ENCODE measurements at regions not wholly inside any gene's neighbourhood (a gene's known extent, or its start where the extent isn't known, plus 50 kb on each side); places are given as distances from the start of the nearest gene placed in this dataset.

DNA sequence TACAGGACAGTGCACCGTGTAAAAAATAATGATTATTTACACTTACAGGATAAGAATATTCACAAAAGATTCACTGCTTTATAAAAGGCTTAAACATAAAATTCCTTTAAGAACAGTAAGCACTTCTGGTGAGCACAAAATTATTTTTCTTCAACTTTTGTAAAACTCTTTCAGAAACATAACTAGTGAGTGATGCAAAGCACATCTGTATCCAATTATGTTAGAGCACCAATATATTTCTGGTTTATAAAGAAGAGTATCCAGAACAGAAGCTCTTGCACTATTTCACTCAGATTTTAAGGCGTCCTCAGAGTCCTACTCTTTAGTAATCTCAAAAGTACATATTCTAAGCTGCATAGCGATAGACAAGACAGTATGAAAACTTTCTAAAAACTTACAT lies 276.0 kb downstream of the C4orf33 start:
- Mint-ChIP-seq H3K36me3 (ENCODE audit: unreplicated experiment) (no peaks in the 10 kb centered on the region), H3K9me3 (ENCODE audit: unreplicated experiment) (no peaks in the 10 kb centered on the region), H3K4me3 (ENCODE audit: unreplicated experiment) (no peak overlapping the region), H3K4me1 (ENCODE audit: unreplicated experiment) (peaks cover 10% of the 10 kb centered on the region), H3K27ac (ENCODE audit: unreplicated experiment) (peak overlapping the region; percentile 17), H3K27me3 (ENCODE audit: unreplicated experiment) (peaks cover 22% of the 10 kb centered on the region)
- no peak for DNase-seq (ENCODE audit: extremely low spot score, unreplicated experiment)
- TF ChIP-seq, protein P1, sequence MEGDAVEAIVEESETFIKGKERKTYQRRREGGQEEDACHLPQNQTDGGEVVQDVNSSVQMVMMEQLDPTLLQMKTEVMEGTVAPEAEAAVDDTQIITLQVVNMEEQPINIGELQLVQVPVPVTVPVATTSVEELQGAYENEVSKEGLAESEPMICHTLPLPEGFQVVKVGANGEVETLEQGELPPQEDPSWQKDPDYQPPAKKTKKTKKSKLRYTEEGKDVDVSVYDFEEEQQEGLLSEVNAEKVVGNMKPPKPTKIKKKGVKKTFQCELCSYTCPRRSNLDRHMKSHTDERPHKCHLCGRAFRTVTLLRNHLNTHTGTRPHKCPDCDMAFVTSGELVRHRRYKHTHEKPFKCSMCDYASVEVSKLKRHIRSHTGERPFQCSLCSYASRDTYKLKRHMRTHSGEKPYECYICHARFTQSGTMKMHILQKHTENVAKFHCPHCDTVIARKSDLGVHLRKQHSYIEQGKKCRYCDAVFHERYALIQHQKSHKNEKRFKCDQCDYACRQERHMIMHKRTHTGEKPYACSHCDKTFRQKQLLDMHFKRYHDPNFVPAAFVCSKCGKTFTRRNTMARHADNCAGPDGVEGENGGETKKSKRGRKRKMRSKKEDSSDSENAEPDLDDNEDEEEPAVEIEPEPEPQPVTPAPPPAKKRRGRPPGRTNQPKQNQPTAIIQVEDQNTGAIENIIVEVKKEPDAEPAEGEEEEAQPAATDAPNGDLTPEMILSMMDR (IDR thresholded peaks at IDR 0.05): no peak

DNA sequence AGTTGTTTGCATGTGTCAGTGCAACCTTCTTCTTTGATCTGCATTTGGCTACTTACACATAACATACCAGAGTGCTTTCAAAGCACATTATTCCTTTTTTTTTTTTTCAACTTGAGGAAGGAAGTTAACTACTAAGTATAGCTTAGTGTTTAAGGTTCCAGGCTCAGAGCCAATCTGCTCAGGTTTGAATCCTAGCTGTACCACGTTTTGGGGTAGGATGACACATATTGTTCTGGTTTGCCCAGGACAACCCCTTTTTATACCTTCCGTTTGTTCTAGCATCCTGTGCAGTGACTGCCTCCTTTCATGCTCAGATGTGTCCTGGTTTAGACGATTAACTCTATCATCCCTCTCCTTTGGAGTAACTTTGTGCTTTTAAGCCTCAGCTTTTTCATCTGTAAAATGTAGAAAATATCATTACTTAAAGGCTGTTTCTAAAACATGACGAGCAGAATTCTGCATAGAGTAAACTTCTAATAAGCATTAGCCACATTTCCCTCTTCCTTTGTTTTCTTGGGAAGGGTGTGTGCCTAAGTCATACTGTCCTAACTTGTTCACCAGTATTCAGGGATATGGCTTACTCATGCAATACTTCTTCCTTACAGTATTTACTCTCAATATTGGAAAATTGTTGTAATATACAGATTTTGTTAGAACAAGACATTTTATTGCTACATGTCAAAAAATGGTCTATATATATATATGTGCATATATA lies 281.3 kb downstream of the C4orf33 start:
- H3K9me3 Mint-ChIP-seq (ENCODE audit: unreplicated experiment): no peaks in the 10 kb centered on the region
- no peaks in the 10 kb centered on the region for H3K36me3 Mint-ChIP-seq (ENCODE audit: unreplicated experiment)
- no peak overlapping the region for H3K4me3 Mint-ChIP-seq (ENCODE audit: unreplicated experiment)
- TF ChIP-seq, protein P1 (IDR thresholded peaks at IDR 0.05): no peak
- H3K4me1 Mint-ChIP-seq (ENCODE audit: unreplicated experiment): no peaks in the 10 kb centered on the region
- no peak overlapping the region for H3K27ac Mint-ChIP-seq (ENCODE audit: unreplicated experiment)
- H3K27me3 Mint-ChIP-seq (ENCODE audit: unreplicated experiment): peaks cover 5% of the 10 kb centered on the region
- no peak for DNase-seq (ENCODE audit: extremely low spot score, unreplicated experiment)

DNA sequence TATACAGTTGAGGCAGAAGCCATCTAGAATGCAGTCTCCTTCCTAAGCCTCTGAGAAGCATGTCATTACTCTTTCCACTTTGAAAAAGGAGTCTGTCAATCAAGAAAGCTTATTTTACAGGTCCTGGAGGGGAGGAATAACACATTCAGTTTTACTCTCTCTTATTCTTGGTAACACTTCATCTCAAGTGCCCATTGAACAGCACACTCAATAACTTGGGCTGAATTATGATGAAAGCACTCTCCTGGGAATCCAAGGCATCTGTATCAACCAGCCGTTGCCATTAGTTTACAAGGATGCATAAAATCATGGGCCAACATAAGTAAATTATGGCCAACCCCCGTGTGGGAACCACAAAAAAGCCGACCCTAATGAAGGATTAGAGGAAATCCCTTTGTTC lies 282.4 kb downstream of the C4orf33 start:
- no peak for DNase-seq (ENCODE audit: extremely low spot score, unreplicated experiment)
- H3K27me3 Mint-ChIP-seq (ENCODE audit: unreplicated experiment): peaks cover 5% of the 10 kb centered on the region
- no peak overlapping the region for H3K4me3 Mint-ChIP-seq (ENCODE audit: unreplicated experiment)
- no peak overlapping the region for H3K27ac Mint-ChIP-seq (ENCODE audit: unreplicated experiment)
- TF ChIP-seq, protein P1 (IDR thresholded peaks at IDR 0.05): no peak
- no peaks in the 10 kb centered on the region for H3K4me1 Mint-ChIP-seq (ENCODE audit: unreplicated experiment)
- no peaks in the 10 kb centered on the region for H3K36me3 Mint-ChIP-seq (ENCODE audit: unreplicated experiment)
- H3K9me3 Mint-ChIP-seq (ENCODE audit: unreplicated experiment): no peaks in the 10 kb centered on the region

DNA sequence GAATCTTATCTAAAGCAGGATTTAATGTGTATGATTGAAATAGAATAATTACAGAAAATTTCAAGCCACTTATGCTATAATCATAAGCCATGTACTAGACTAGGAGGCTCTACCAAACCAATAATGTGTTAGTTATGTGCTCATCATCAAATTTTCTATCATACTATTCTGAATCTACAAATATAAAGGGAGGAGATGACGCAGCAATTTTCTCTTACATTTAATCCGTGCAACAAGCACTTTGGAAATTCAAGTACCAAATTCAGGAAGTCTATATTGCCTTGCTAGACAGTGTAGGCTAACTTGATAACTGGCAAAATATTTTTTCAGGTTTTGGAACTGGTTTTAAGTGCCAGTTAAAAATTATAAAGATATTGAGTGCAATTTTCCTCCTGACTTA lies 283.5 kb downstream of the C4orf33 start:
- H3K27me3 Mint-ChIP-seq (ENCODE audit: unreplicated experiment): peaks cover 5% of the 10 kb centered on the region
- H3K4me3 Mint-ChIP-seq (ENCODE audit: unreplicated experiment): no peak overlapping the region
- no peaks in the 10 kb centered on the region for H3K4me1 Mint-ChIP-seq (ENCODE audit: unreplicated experiment)
- H3K36me3 Mint-ChIP-seq (ENCODE audit: unreplicated experiment): no peaks in the 10 kb centered on the region
- H3K27ac Mint-ChIP-seq (ENCODE audit: unreplicated experiment): no peak overlapping the region
- DNase-seq (ENCODE audit: extremely low spot score, unreplicated experiment): no peak
- no peaks in the 10 kb centered on the region for H3K9me3 Mint-ChIP-seq (ENCODE audit: unreplicated experiment)
- TF ChIP-seq, protein P1 (IDR thresholded peaks at IDR 0.05): no peak

DNA sequence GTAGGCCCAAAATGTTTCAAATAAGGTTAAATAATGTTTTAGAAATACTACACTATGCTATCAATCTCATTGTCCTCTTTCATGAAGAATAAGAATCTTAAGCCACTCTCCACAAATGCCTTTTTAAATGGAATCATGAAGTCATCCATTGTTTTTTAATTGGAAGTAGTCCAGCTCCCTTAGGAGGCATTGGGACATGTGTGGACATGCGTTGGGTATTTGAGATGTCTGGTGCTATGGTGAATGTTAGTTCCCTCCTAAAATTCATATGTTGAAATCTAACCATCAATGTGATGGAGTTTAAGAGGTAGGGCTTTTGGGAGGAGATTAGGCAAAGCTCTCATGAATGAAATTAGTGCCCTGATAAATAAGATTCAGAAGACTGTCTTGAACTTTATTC lies 289.0 kb downstream of the C4orf33 start:
- TF ChIP-seq, protein P1 (IDR thresholded peaks at IDR 0.05): no peak
- DNase-seq (ENCODE audit: extremely low spot score, unreplicated experiment): no peak
- Mint-ChIP-seq H3K27me3 (ENCODE audit: unreplicated experiment) (no peaks in the 10 kb centered on the region), H3K27ac (ENCODE audit: unreplicated experiment) (no peak overlapping the region), H3K9me3 (ENCODE audit: unreplicated experiment) (no peaks in the 10 kb centered on the region), H3K4me3 (ENCODE audit: unreplicated experiment) (no peak overlapping the region), H3K4me1 (ENCODE audit: unreplicated experiment) (peaks cover 2% of the 10 kb centered on the region), H3K36me3 (ENCODE audit: unreplicated experiment) (no peaks in the 10 kb centered on the region)
